PC-9 (cell line): ENCODE measurements at regions not wholly inside any gene's neighbourhood (a gene's known extent, or its start where the extent isn't known, plus 50 kb on each side); places are given as distances from the start of the nearest gene placed in this dataset.

Source experiments
- BruUV-seq: library from RNA; stranded (reverse); fragments of 400-500 nt; replicated peaks from 2 replicates; lab custom pipeline; 2021; lab: Mats Ljungman, UMichigan
- CTCF ChIA-PET: fragments of 300-600 bp; sonication (Branson Sonifier 250); formaldehyde crosslinking; loops from one replicate; lab custom pipeline; 2022; ENCODE audit warnings: antibody characterized with exemption; lab: Charles Lee
- POLR2A ChIA-PET: fragments of 300-600 bp; sonication (Branson Sonifier 250); formaldehyde crosslinking; loops from one replicate; lab custom pipeline; 2022; ENCODE audit warnings: antibody characterized with exemption; ENCODE audit not compliant: unreplicated experiment; lab: Charles Lee
- DNase-seq, 2 experiments: peaks; one replicate each; pipeline versions ENCODE4 v3.0.0 to v3.0.0-alpha.2; 2015 to 2022; ENCODE audit warnings: mixed read lengths in 1 of 2
- H2AFZ ChIP-seq: fragments of 200-600 bp; sonication (generic); 2 replicates; pipeline ENCODE4 v1.8.1; 2017; ENCODE audit warnings: antibody characterized with exemption
- H3F3A ChIP-seq: fragments of 200-600 bp; sonication (generic); 2 replicates; pipeline ENCODE4 v1.8.1; 2017; ENCODE audit warnings: antibody characterized with exemption, mild to moderate bottlenecking, low read depth; ENCODE audit not compliant: insufficient read depth
- H3K27ac ChIP-seq: fragments of 200-600 bp; sonication (generic); 2 replicates; pipeline ENCODE4 v1.6.1; 2016; ENCODE audit warnings: mixed run types
- H3K27me3 ChIP-seq: fragments of 200-600 bp; sonication (generic); 2 replicates; pipeline ENCODE4 v1.6.1; 2016; ENCODE audit warnings: low read depth, mixed run types; ENCODE audit not compliant: insufficient read depth
- H3K36me3 ChIP-seq: fragments of 200-600 bp; sonication (generic); 2 replicates; pipeline ENCODE4 v1.6.1; 2016; ENCODE audit warnings: low read depth, mixed run types
- H3K4me1 ChIP-seq: fragments of 200-600 bp; sonication (generic); replicated peaks from 2 replicates; pipeline ENCODE4 v1.6.1; 2016; ENCODE audit warnings: mixed run types; ENCODE audit not compliant: insufficient read depth
- H3K4me2 ChIP-seq: fragments of 200-600 bp; sonication (generic); 2 replicates; pipeline ENCODE4 v1.6.1; 2017; ENCODE audit warnings: mixed run types
- H3K4me3 ChIP-seq: fragments of 200-600 bp; sonication (generic); 2 replicates; pipeline ENCODE4 v1.6.1; 2016; ENCODE audit warnings: mixed run types
- H3K79me2 ChIP-seq: fragments of 200-600 bp; sonication (generic); 2 replicates; pipeline ENCODE4 v1.6.1; 2017; ENCODE audit warnings: low read depth, mixed run types
- H3K9me2 ChIP-seq: fragments of 200-600 bp; sonication (generic); 2 replicates; pipeline ENCODE4 v1.8.1; 2017; ENCODE audit warnings: mild to moderate bottlenecking; ENCODE audit not compliant: insufficient read depth
- H3K9me3 ChIP-seq: fragments of 200-600 bp; sonication (generic); 2 replicates; pipeline ENCODE4 v1.8.1; 2016; ENCODE audit warnings: low read depth; ENCODE audit not compliant: insufficient read depth
- H4K20me1 ChIP-seq: fragments of 200-600 bp; sonication (generic); 2 replicates; pipeline ENCODE4 v1.8.1; 2017; ENCODE audit not compliant: insufficient read depth
- CTCF ChIP-seq: fragments of 200-600 bp; sonication (generic); conservative IDR thresholded peaks from 2 replicates; pipeline ENCODE4 v1.6.1; 2017; ENCODE audit warnings: mixed run types, antibody characterized with exemption, mild to moderate bottlenecking, moderate library complexity
- EZH2 ChIP-seq: fragments of 200-600 bp; sonication (generic); IDR thresholded peaks from 2 replicates; pipeline ENCODE4 v1.8.0; 2017; ENCODE audit warnings: antibody characterized with exemption, low read depth
- intact Hi-C: fragments of 100-400 bp; cut with micrococcal nuclease; formaldehyde crosslinking; loops from one replicate; pipeline ENCODE4 v1.10.0; 2022; ENCODE audit not compliant: unreplicated experiment

- no peaks in the 10 kb centered on the region for H3K27me3 ChIP-seq
- DNase-seq, result no peak
- H3K9me3 ChIP-seq, result no peaks in the 10 kb centered on the region
- no peaks in the 10 kb centered on the region for H3K79me2 ChIP-seq
- H4K20me1 ChIP-seq, result no peaks in the 10 kb centered on the region
- H3K4me1 ChIP-seq, result no peaks in the 10 kb centered on the region
- H3K27ac ChIP-seq, result no peak overlapping the region
- H3K4me2 ChIP-seq, result no peak overlapping the region
- BruUV-seq, result no TSS peak
- H3F3A ChIP-seq, result no peaks in the 10 kb centered on the region
- ChIA-PET POLR2A (no interaction called here), CTCF (no interaction called here)
- intact Hi-C loops, result no loop called here
- no peaks in the 10 kb centered on the region for H3K9me2 ChIP-seq
- no peak overlapping the region for H2AFZ ChIP-seq
- H3K4me3 ChIP-seq, result no peak overlapping the region
- no peak for TF ChIP-seq EZH2
- TF ChIP-seq CTCF, result no peak
- no peaks in the 10 kb centered on the region for H3K36me3 ChIP-seq
Observed at GRCh38 chrX:101993335-101993734, 61.5 kb upstream of the ZMAT1 start.

- no peaks in the 10 kb centered on the region for H4K20me1 ChIP-seq
- no peaks in the 10 kb centered on the region for H3K4me1 ChIP-seq
- no peaks in the 10 kb centered on the region for H3K79me2 ChIP-seq
- no peak overlapping the region for H3K27ac ChIP-seq
- no peak overlapping the region for H2AFZ ChIP-seq
- no peaks in the 10 kb centered on the region for H3K36me3 ChIP-seq
- intact Hi-C loops, result no loop called here
- DNase-seq, result no peak
- no peaks in the 10 kb centered on the region for H3K9me3 ChIP-seq
- BruUV-seq, result no TSS peak
- TF ChIP-seq CTCF (no peak), EZH2 (no peak)
- ChIA-PET CTCF (no interaction called here), POLR2A (no interaction called here)
- no peaks in the 10 kb centered on the region for H3F3A ChIP-seq
- no peak overlapping the region for H3K4me3 ChIP-seq
- H3K4me2 ChIP-seq, result no peak overlapping the region
- H3K9me2 ChIP-seq, result no peaks in the 10 kb centered on the region
- H3K27me3 ChIP-seq, result no peaks in the 10 kb centered on the region
Observed at GRCh38 chrX:101986586-101986985, 54.8 kb upstream of the ZMAT1 start.
